OCI-LY1 (cell line): ENCODE measurements at regions not wholly inside any gene's neighbourhood (a gene's known extent, or its start where the extent isn't known, plus 50 kb on each side); places are given as distances from the start of the nearest gene placed in this dataset.

ENCODE experiments used
- H2AFZ ChIP-seq: fragments of 200-600 bp; sonication (generic), shearing (Covaris generic); 2 replicates; pipeline ENCODE4 v1.6.0; 2014; ENCODE audit warnings: antibody characterized with exemption, mild to moderate bottlenecking, low read length
- H3F3A ChIP-seq: fragments of 200-600 bp; sonication (generic), shearing (Covaris generic); 2 replicates; pipeline ENCODE4 v1.6.0; 2014; ENCODE audit warnings: mild to moderate bottlenecking, antibody characterized with exemption, low read length, moderate library complexity; ENCODE audit not compliant: insufficient read depth
- H3K27ac ChIP-seq: fragments of 200-600 bp; sonication (generic); 2 replicates; pipeline ENCODE4 v1.5.1; 2014; ENCODE audit warnings: low read length, mixed run types, mild to moderate bottlenecking, low read depth; ENCODE audit not compliant: poor library complexity, severe bottlenecking
- H3K27me3 ChIP-seq: fragments of 200-600 bp; sonication (generic); 2 replicates; pipeline ENCODE4 v1.6.0; 2014; ENCODE audit warnings: antibody characterized with exemption, mild to moderate bottlenecking, low read length, moderate library complexity; ENCODE audit not compliant: insufficient read depth
- H3K36me3 ChIP-seq: fragments of 200-600 bp; sonication (generic); 2 replicates; pipeline ENCODE4 v1.6.1; 2014; ENCODE audit warnings: mild to moderate bottlenecking, antibody characterized with exemption, low read length, moderate library complexity, mixed read lengths; ENCODE audit not compliant: insufficient read depth
- H3K4me1 ChIP-seq: fragments of 200-600 bp; sonication (generic); 2 replicates; pipeline ENCODE4 v1.5.1; 2014; ENCODE audit warnings: mild to moderate bottlenecking, low read length, moderate library complexity; ENCODE audit not compliant: insufficient read depth, severe bottlenecking
- H3K4me2 ChIP-seq: fragments of 200-600 bp; sonication (generic), shearing (Covaris generic); 2 replicates; pipeline ENCODE4 v1.6.1; 2014; ENCODE audit warnings: low read length
- H3K4me3 ChIP-seq: fragments of 200-600 bp; sonication (generic); 2 replicates; pipeline ENCODE4 v1.5.1; 2014; ENCODE audit warnings: low read length, low read depth, mild to moderate bottlenecking, mixed read lengths; ENCODE audit not compliant: poor library complexity, severe bottlenecking
- H3K79me2 ChIP-seq: fragments of 200-600 bp; shearing (Covaris generic); 2 replicates; pipeline ENCODE4 v1.6.1; 2016; ENCODE audit warnings: mixed run types, low read length, mixed read lengths; ENCODE audit not compliant: insufficient read depth
- H3K9ac ChIP-seq: fragments of 200-600 bp; sonication (generic), shearing (Covaris generic); 2 replicates; pipeline ENCODE4 v1.6.1; 2014; ENCODE audit warnings: mild to moderate bottlenecking, low read length, mixed read lengths
- H3K9me2 ChIP-seq: fragments of 200-600 bp; sonication (generic), shearing (Covaris generic); 2 replicates; pipeline ENCODE4 v1.6.1; 2014; ENCODE audit warnings: low read depth, mild to moderate bottlenecking, low read length, mixed read lengths
- H3K9me3 ChIP-seq: fragments of 200-600 bp; shearing (Covaris generic); 2 replicates; pipeline ENCODE4 v1.6.1; 2014; ENCODE audit warnings: low read length, mixed read lengths
- H4K20me1 ChIP-seq: fragments of 200-600 bp; sonication (generic), shearing (Covaris generic); 2 replicates; pipeline ENCODE4 v1.6.0; 2016; ENCODE audit warnings: mild to moderate bottlenecking, low read length; ENCODE audit not compliant: insufficient read depth
- EZH2 ChIP-seq: fragments of 200-600 bp; sonication (generic), shearing (Covaris generic); IDR thresholded peaks from 2 replicates; pipeline ENCODE4 v1.8.0; 2017; ENCODE audit warnings: borderline replicate concordance, mixed run types, mild to moderate bottlenecking, antibody characterized with exemption, low read length, moderate library complexity, mixed read lengths
- TF ChIP-seq, protein P1 (sequence below): fragments of 200-600 bp; sonication (generic), shearing (Covaris generic); IDR thresholded peaks from 2 replicates; pipeline ENCODE4 v1.5.1; 2017; ENCODE audit warnings: mild to moderate bottlenecking, antibody characterized with exemption, low read length, moderate library complexity, mixed read lengths

DNA sequence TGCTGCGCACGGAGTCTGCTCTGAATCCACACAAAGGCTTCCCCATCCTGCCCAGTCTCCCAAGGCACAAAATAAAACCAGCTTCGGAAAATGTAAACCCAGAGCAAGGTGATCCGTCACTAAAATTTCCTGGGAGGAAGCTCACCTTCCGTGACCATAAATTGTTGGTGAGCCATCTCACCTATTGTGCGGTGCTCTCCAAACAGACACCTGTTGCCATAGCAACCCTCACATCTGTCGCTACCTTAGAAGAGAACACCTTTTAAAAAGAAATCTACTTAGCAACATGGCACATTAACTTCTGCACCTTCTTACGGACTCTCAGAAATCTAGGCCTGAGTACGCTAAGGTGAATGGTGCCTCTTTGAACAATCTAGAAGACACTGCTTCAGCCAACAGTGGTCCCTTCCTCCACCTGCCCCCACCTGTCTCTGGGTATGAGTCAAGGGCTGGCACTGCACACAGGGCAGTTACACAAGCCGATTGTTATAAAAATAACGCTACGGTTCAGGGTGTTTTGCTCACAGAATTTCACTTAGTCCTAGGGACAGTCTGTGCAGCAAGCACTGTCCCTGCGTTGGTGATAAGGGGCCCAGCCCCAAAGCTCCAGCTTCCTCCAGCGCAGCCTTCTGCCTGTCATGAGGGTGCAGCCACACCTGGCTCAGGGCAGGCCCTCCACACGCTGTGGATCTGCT lies 114.9 kb upstream of the ID2 start:
- Histone ChIP-seq H3K4me1 (peaks cover 65% of the 10 kb centered on the region), H3K9me2 (no peaks in the 10 kb centered on the region), H3K9me3 (peaks cover 10% of the 10 kb centered on the region), H3K36me3 (peaks cover 74% of the 10 kb centered on the region), H3K27ac (peak overlapping the region; percentile 75), H3K4me3 (no peak overlapping the region), H3F3A (no peaks in the 10 kb centered on the region), H3K79me2 (0 out of 2 replicates have a peak, but pooled peaks cover 2% of the 10 kb centered on the region), H3K4me2 (peak overlapping the region; percentile 4; the same call in 1 of the 2 replicates), H2AFZ (no peak overlapping the region), H4K20me1 (no peaks in the 10 kb centered on the region), H3K9ac (peak overlapping the region; percentile 10; the same call in 1 of the 2 replicates), H3K27me3 (no peaks in the 10 kb centered on the region)
- TF ChIP-seq, protein P1, sequence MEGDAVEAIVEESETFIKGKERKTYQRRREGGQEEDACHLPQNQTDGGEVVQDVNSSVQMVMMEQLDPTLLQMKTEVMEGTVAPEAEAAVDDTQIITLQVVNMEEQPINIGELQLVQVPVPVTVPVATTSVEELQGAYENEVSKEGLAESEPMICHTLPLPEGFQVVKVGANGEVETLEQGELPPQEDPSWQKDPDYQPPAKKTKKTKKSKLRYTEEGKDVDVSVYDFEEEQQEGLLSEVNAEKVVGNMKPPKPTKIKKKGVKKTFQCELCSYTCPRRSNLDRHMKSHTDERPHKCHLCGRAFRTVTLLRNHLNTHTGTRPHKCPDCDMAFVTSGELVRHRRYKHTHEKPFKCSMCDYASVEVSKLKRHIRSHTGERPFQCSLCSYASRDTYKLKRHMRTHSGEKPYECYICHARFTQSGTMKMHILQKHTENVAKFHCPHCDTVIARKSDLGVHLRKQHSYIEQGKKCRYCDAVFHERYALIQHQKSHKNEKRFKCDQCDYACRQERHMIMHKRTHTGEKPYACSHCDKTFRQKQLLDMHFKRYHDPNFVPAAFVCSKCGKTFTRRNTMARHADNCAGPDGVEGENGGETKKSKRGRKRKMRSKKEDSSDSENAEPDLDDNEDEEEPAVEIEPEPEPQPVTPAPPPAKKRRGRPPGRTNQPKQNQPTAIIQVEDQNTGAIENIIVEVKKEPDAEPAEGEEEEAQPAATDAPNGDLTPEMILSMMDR = no peak
- TF ChIP-seq EZH2 = no peak

DNA sequence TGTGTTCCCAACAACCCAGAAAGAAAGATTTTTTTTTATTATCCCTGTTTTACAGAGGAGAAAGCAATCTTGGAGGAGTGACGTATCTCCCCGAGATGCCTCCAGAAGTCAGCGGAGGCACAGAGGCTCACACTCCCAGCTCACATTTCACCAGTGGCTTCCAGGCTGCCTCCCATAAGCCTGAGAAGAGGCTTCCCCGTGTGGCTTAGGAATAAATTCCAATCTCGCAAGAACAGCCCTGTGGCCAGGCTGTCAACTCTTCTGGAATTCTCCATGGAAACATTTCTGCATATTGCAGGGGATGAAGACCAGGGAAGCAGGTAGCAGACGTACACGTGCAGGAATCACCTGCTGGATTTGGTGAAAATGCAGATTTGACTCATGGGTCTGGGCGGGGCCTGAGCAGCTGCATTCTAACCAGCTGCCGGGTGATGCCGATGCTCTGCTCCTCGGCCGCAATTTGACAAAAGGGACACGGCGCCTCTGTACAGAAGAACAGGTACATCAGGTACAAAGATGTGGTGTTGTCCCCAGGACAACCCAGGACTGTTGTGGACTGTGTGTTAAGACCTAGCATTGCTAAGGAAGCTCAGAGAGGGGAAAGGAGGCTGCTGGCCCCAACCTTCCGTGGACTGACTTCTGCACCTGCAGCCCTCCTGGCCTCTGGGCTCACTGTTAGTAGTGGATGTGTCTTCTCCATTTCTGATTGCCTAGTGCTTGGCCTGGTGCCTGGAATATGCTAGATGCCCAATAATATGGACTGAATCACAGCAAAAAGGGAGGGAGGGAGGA lies 114.2 kb upstream of the ID2 start:
- no peak for TF ChIP-seq EZH2
- TF ChIP-seq, protein P1 = no peak
- no peaks in the 10 kb centered on the region for H3K27me3 ChIP-seq

DNA sequence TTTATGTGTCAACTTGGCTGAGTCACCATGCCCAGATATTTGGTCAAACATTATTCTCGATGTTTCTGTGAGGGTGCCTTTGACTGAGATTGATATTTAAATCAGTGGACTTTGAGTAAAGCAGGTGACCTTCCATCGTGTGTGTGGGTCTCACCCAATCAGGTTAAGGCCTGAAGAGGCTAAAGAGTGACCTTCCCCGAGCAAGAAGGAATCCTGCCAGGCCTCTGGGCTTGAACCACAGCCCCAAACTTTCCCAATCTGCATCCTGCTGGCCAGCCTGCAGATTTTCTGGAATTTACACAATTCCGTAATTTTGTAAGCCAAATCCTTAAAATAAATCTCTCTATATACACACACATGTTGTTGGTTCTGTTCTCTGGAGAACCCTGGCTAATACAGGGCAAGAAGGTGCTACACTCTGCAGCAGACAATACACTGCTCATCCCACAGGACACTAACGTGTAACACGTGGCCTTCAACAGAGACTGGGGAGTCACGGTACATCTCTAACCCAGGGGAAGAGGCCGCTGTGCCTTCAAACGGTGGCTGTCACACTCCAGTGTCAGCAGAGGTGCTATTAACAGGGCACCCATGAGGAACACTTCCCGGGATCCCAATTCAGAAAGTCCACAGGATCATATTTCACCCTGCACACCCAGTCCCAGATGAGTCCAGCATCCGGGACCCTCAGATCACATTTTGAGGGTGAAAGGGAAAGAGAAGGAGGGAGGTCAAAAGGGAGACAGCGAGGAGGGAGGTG lies 113.1 kb upstream of the ID2 start:
- Histone ChIP-seq H3K4me2 (peak overlapping the region; percentile 6; the same call in 1 of the 2 replicates), H2AFZ (no peak overlapping the region), H3K27ac (peak overlapping the region; percentile 75), H3K9me2 (no peaks in the 10 kb centered on the region), H3K36me3 (peaks cover 57% of the 10 kb centered on the region), H3K9me3 (no peaks in the 10 kb centered on the region), H3K4me1 (peaks cover 83% of the 10 kb centered on the region), H3F3A (no peaks in the 10 kb centered on the region), H3K79me2 (no peaks in the 10 kb centered on the region), H4K20me1 (no peaks in the 10 kb centered on the region), H3K4me3 (no peak overlapping the region), H3K27me3 (no peaks in the 10 kb centered on the region), H3K9ac (no peak overlapping the region; the same call in 1 of the 2 replicates)
- no peak for TF ChIP-seq EZH2
- TF ChIP-seq, protein P1 = no peak

More for the DNA sequence above, 114.2 kb upstream of the ID2 start:
- Histone ChIP-seq H3K4me2 (peak overlapping the region; percentile 4; the same call in 1 of the 2 replicates), H3K9ac (peak overlapping the region; percentile 10; the same call in 1 of the 2 replicates), H3K27ac (peak overlapping the region; percentile 75), H3K79me2 (no peaks in the 10 kb centered on the region), H3K4me3 (no peak overlapping the region), H3K9me2 (no peaks in the 10 kb centered on the region), H4K20me1 (no peaks in the 10 kb centered on the region), H3K9me3 (peaks cover 2% of the 10 kb centered on the region; the same call in 1 of the 2 replicates), H2AFZ (no peak overlapping the region), H3K4me1 (peaks cover 72% of the 10 kb centered on the region), H3F3A (no peaks in the 10 kb centered on the region), H3K36me3 (peaks cover 67% of the 10 kb centered on the region)
